ENCODE measurements at regions not wholly inside any gene's neighbourhood (a gene's known extent, or its start where the extent isn't known, plus 50 kb on each side); places are given as distances from the start of the nearest gene placed in this dataset.
"Not testable (repeated sequence)": the region's sequence is repeated elsewhere in the genome, so short reads cannot be mapped to it uniquely, and the experiment has no call there.

DNA sequence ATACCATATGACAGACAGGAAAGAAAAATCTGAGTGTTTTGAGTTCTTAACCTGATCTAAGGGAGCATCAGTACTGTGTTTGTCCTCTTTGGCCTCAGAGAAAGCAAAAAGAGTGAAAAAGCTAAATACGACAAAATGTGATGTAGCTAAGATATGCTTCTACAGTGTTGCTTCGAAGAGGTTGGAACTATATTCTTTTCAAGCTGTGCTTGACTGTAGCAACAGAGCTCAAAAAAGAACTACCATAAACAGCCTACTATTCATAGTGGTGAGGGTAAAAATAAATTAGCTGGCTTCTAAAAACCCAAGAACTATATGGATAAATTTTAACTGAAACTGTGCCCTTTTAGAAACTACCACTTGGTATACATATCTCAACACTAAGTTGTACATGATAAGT, 881.8 kb upstream of the PCDH10 start:
- DNase-seq, result no peak

DNA sequence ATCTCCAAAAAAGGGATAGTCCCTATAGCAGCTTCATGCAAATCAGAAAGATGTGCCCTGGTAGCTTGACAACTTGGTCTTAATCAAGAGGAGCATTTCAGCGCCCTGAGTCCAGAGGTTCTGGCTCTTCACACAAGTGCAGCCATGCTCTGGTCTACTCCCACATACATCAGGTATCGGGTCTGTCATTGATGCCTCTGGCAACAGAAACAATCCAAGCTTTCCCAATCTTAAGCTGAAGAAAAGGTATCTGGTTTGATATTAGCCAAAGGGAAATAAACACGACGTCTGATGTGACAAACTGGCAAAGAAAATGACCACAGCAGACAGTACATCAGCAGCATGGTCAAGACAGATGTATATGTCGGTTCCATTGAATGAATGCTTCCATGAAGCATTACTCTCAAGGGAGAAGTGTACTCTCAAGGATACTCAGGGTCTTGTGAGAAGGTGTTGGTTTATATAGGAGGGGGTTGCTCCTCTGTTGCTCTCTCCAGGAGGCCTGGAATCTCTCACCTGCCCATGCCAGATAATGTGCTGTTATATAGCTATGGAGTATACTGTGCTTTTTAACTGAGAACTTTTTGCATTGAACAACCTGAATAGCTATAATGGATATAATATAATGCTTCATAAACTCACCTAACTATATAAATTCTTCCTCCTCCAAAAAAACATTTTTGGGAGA, 879.6 kb upstream of the PCDH10 start:
- DNase-seq, result no peak

DNA sequence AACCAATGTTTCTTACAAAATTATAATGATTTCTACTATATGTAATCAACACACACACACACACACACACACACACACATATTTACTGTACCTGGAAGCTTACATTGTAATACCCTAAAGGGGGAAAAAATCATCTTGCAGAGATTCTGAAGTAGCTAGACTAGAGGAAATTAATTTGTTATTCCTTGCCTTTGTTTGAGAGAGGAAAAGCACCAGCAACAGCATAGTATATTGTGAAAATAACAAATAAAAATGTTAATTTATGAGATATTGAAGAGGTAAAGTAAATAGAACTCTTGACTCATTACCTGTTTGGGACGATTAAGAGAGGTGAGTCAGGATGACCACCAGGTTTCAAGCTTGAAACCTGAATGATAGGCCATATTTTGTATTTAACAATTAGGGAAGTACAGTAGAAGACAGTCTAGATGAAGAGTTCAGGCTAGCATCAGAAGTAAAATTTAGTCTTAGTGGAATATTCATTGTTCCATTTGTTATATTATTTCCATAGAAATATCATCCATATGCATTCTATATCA, 873.4 kb upstream of the PCDH10 start:
- no peak for DNase-seq

DNA sequence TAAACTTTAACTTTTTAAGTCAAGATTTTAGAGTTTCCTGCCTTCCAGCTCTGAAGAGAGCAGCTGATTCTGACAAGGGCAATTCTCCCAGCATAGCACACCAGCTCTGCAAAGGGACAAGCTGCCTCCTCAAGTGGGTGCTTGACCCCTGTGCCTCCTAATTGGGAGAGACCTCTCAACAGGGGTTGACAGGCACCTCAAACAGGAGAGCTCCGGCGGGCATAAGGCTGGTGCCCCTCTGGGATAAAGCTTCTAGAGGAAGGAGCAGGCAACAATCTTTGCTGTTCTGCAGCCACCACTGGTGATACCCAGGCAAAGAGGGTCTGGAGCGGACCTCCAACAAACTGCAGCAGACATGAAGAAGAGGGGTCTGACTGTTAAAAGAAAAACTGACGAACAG, 872.9 kb upstream of the PCDH10 start:
- no peak for DNase-seq

DNA sequence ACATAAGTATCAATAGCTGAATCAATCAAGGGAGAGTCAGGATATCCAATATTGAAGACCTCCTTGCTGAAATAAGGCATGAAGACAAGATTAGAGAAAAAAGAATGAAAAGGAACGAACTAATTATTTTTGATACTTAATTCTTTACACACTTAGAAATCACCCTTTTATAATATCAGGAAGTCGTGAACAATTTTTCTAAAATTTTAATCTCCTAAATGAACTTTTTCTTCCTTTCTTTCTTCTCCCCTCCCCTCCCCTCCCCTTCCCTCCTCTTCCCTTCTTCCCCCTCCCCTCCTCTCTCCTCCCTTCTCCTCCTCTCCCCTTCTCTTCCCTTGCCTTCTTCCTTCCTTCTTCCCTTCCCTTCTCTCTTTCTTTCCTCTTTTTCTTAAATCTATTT, 872.1 kb upstream of the PCDH10 start:
- no peak for DNase-seq

DNA sequence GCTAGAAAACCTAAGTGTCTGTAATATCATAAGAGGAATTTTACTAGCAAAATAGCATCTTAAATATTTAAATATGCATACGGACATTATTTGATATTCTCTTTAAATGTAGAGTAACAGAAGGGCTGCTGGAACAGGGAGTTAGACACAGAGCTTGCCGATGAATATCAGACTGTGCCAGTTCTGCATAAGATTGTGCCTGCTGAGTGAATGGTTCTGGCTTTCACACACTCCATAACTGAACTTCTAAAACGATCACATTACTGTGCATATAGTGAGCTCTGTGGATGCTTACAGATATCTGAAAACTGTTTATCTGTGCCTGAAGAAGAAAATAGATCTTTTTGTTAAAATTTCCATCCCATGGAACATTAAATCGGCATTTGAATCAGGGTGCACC, 867.4 kb upstream of the PCDH10 start:
- DNase-seq, result no peak

DNA sequence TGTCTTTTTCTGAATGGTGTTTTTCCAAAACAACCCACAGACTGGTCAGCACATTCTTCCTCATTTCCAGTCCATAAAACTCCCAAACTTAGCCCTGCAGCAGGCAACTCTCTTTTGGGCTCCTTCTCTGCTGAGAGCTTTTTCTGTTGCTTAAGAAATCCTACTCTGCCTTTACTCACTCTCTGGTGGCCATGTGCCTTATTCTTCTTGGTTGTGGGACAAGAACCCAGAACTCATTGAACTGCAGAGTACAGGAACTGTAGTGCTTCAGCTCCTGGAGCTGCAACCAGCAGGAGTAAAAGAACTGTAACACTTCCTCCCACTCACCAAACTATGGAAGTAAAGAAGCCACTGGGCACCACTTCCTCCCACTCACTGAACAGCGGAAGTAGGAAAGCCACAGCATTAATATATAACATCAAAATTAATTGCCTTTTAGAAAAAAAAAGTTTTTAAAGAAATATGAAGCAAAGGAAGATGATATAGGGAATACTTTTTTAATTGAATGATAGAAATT, 864.1 kb upstream of the PCDH10 start:
- no peak for DNase-seq

DNA sequence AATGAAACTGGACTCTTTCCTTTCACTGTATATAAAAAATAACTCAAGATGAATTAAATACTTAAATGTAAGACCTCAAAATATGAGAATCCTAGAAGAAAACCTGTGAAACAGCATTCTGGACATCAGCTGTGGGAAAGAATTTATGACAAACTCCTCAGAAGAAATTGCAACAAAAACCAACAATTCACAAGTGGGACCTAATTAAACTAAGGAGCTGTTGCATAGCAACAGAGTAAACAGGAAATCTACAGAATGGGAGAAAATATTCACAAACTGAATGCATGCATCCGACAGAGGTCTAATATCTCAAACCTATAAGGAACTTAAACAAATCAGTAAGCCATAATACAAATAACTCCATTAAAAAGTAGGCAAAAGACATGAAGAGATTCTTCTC, 851.7 kb upstream of the PCDH10 start:
- DNase-seq, result no peak

DNA sequence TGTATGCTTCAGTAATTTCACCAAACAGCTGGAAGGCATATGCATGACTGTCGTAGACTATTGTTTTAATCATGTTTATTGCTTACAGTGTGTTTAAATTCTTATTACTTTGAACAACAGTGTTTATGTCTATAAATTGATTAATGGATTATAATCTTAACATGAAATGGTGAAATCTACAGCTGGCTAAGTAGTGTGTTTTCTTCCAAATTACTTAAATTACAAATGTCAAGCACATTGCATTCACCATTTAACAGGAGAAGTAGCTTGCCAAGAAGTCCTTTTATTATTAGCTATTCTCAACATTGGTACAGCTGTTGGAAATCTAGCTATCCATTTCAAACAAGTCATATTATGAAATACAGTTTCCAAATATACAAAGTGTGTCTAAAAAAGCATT, 849.3 kb upstream of the PCDH10 start:
- no peak for DNase-seq

DNA sequence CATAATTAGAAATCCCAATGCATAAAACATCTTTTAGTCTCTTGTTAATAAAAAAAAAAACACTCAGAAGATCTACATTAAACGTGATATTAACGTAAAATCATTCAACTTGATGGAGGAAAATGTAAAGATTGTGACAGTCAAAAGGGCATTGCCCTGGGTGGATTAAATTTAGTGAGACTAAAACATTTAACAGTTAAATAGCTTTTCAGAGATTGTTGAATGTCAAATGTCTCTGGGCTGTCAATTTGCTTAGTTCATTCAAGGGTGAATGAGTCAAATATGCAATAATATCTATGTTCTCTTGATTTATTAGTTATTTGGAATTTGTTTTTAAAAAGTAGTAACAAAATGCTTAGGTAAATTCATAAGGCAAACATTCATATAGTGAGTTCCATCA, 836.6 kb upstream of the PCDH10 start:
- DNase-seq, result no peak

DNA sequence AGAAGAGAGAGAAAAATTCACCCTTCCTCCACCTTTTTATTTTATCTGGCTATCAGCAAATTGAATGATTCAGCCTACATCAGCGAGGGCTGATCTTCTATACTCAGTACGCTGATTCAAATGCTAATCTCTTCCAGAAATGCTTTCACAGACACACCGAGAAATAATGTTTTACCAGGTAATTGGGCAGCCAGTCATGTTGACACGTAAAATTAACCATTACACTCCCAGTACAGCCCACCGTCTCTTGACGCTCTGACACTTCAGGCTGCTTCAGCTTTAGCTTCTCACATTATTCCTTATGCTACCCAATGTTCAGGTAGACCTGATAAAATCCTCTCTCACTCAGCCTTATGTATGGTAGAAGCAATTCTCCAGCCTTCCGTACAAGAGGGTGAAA, 835.2 kb upstream of the PCDH10 start:
- DNase-seq, result no peak

DNA sequence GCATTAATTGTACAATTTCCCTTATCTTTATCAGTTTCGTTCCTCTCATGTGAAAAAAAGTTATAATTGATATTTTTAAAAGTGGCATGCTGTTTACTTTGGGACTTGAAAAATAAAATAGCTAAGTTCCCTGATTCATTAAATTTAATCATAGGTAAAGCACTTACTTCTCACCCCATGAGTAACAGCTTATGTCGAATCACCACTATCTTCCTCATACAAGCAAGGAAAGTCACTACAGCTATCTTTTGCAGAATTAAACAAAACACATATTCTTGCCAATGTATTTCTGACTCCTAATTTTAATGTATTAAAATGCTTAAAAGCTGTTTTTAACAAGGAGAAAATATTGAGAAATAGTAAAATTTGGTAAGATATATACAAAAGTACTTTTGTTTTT, 832.4 kb upstream of the PCDH10 start:
- no peak for DNase-seq

DNA sequence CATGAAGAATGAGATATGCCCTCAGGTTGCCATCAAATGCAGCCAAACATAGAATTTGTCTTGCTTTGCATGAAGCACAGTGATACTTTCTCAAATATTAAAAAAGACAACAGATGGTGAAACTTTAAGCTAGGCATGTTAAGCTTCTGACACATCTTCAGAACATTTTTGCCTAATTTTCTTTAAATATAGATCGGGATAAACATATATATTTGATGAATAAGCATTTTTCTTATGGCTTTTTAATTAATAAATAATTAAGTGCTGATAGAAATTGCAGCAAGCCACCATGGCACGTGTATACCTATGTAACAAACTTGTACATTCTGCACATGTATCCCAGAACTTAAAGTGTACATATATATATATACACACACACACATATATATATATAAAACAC, 831.2 kb upstream of the PCDH10 start:
- DNase-seq, result no peak

DNA sequence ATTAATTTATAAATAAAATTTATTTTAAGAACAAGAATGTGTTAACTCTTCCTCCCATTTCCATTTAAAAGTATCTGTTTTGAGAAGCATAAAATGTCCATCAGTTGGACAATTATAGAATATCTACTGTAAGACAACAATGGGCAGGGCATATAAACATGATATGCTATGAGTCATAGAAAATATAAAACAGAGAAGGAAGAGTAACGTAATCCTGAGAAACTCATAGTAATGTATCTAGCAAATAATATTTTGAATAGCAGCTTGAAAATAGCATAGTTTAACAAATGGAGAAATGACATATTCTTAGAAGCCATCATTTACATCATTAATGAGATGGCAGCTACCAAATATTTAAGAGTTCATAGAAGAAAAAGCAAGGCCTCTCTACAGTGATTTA, 820.3 kb upstream of the PCDH10 start:
- no peak for DNase-seq

DNA sequence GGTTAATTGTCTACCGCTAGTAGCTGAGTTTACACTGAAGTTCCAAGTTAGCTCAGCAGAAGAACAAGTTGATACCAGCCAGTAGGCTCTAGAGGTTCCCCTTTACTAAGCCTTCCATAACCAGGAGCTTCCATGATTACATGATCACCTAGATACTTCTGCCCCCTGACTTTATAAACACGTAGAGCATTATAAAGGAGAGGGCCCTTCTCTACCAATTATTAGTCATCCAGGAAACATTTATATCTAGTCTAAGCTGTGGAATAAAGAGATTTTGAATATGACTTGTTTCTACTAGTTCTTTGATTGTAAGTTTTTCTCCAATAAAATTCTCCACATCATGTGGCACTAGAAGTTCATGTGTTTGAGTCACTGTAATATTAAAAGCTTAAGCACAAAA, 818.1 kb upstream of the PCDH10 start:
- no peak for DNase-seq

DNA sequence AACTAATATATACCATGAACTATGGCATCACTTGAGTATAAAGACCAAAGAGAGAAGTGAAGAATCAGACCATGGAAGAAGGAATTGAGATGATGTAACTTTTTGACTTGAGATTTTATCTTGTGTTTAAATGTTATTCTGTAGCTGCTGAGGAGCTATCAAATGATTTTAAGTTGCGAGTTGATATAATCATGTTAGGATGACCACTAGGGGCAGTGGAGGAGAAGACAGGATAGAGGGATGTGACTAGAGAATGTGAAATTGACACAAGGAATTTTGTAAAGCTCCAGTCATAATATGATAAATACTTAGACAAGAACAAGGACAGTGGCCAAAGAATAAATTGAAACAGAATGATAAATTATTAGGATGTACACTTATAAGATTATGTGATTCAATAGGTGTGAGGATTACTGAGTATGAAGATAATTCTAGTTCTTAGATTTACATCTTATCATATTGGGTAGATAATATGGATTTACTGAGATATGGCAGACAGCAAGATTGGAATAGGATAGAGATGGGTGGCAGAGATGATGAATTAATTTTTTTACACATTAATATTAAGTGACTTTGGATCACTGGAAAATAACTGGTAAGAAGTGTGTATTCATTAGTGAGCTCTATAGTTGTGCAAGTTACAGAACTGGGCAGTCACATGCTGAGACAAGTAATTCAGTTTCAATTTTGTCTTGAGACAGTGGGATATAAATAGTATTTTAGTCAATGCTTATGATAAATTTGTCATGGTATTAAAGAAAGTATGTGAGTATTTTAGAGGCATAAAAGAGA, 816.0 kb upstream of the PCDH10 start:
- no peak for DNase-seq

DNA sequence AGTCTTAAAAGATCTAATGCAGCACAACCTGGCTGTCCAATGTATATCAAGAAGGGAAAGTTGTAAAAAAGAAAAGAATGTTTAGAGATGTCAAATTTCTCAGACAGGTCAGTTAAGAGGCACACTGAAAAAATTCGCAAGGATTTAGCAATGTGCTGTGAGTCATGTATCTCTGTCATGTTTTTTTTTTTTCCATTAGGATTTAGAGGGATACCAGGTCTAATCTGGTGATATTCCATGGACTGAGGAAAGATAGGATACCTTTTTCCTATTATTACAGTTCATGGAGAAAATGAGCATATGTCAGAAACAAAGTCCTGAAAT, 815.4 kb upstream of the PCDH10 start:
- no peak for DNase-seq

DNA sequence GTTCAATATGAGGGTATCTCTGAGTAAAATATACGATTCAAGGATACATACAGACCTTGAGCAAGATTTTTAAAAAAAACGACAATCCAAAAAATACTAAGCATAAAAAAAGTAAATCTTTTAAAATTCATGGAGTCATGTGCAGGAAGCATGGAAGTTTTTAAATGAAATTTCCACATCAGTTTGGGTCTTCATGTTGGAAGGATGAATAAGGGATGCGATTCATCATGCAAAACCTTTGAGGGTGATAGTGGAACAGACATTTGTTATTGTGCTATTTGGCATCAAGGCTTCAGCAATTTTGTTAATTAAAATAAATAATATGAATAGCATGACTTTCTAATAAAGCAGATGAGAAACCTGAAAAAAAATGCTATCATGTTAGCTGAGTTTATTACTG, 815.0 kb upstream of the PCDH10 start:
- DNase-seq, result no peak

DNA sequence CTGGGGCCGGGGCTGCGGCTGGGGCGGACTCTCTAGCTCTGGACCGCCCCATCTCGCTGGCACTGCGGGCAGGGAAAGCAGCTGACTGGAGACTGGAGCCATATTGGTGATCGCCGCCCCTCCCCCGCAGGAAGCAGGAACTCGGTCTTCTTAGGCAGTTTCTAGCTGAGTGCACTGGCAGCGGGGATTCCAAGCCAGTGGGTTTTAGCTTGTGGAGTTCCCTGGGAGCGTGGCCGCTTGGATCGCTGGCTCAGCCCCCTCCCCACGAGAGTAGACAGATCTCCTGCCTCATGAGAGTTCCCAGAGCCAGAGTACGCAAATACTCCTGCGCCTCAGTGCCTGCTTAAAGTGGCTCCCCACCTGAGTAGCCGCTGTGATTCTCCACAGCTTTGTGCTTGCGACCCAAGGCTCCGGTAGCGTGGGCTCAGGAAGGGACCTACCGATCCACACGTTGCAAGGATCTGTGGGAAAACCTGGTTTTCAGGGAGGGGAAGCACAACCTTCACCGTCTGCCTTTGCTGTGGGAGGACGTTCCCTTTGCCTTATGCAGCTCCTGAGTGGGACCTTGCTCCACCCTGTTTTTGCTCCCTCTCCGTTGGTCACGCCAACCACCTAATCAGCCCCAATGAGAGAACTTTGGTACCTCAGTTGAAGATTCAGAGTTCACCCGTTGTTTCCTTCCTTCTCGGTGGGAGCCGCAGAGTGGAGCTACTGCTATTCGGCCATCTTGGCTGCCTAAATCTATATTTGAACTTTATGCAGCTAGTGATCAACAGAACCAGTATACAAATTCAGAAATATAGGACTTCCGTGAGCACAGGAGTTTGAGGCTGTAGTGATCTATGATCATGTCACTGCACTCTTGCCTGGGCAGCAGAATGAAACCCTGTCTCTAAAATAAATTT, 803.9 kb upstream of the PCDH10 start:
- DNase-seq, result no peak

DNA sequence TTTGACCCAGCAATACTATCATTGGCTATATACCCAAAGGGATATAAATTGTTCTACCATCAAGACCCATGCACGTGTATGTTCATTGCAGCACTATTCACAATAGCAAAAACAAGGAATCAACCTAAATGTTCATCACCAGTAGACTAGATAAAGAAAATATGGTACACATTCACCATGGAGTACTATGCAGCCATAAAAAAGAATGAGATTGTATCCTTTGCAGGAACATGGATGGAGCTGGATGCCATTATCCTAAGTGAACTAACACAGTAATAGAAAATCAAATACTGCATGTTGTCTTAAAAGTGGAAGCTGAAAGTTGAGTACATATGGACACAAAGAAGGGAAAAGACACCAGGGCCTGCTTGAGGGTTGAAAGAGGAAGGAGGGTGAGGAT, 803.1 kb upstream of the PCDH10 start:
- no peak for DNase-seq

DNA sequence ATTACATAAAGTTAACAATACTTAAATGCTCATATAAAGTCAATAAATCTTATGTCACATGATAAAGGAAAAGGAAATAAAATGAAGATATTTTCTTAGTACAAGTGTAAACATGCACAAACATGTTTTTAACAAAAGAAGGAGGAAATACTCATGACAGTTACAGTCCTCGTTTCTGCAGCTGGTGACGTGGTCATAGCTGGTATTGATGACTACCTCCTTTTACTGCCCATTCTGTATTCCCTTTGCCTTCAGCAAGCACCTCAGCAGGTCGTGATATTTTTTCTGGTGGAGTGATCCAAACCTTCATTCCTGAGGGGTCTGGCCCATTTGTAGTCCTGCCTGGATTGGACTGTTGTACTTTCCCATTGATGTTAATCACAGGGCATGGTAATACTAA, 797.5 kb upstream of the PCDH10 start:
- DNase-seq, result not testable (repeated sequence)

DNA sequence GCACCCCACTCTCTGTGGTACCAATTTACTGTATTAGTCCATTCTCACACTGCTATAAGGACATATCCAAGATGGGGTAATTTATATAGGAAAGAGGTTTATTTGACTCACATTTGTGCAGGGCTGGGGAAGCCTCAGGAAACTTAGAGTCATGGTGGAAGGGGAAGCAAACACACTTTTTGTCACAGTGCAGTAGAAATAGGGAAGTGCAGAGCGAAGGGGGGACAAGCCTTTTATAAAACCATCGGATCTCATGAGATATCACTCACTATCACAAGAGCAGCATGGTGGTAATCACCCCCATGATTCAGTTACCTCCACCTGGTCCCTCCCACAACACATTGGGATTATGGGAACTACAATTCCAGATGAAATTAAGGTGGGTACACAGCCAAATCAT, 766.9 kb upstream of the PCDH10 start:
- DNase-seq, result no peak

DNA sequence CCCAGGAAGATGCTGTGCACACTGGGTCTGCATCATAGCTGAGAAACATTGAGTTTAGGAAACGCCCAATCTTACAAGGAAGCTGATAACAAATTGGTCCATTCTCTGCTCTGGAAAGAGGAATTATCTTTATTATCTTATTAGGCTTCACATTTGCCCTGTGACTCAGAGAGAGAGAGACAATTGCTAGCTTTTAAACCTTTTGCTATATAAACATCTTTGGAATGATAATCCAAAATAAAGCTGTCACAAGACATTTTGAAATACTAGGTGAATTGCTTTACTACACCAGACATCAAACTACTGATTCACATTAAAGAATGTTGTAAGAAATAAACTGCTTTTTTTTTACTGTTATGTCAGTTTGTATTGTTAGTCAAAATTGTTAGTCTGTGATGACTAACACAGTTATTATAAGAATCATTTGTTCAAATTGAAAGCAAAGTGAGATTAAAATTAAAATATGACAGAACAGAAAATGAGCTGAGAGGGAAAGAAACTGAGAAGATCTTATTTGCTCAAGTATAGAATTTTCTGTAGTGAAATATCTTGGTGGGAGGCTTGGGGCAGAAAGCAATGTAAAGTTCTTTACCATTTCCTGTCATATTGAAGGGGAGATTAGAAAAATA, 765.4 kb upstream of the PCDH10 start:
- no peak for DNase-seq

Measured in activated T-cell treated with anti-CD3 and anti-CD28 coated beads, Interleukin-2, amount 50 U/mL, for 1 hour (primary cell).